ENCODE measurements at regions not wholly inside any gene's neighbourhood (a gene's known extent, or its start where the extent isn't known, plus 50 kb on each side); places are given as distances from the start of the nearest gene placed in this dataset.
A peak's percentile ranks its signal among the peaks of the same experiment; 100 is the strongest.

GRCh38 chr12:61523276-61523992, 736.8 kb upstream of the USP15 start:
- Histone ChIP-seq H3K27me3 (ENCODE audit: insufficient read depth, low read depth, severe bottlenecking) (no peaks in the 10 kb centered on the region), H3K27ac (no peak overlapping the region), H3K4me3 (ENCODE audit: low read depth, low read length) (no peak overlapping the region), H3K9me3 (ENCODE audit: severe bottlenecking) (no peaks in the 10 kb centered on the region), H3K36me3 (no peaks in the 10 kb centered on the region)
- TF ChIP-seq, protein P1, sequence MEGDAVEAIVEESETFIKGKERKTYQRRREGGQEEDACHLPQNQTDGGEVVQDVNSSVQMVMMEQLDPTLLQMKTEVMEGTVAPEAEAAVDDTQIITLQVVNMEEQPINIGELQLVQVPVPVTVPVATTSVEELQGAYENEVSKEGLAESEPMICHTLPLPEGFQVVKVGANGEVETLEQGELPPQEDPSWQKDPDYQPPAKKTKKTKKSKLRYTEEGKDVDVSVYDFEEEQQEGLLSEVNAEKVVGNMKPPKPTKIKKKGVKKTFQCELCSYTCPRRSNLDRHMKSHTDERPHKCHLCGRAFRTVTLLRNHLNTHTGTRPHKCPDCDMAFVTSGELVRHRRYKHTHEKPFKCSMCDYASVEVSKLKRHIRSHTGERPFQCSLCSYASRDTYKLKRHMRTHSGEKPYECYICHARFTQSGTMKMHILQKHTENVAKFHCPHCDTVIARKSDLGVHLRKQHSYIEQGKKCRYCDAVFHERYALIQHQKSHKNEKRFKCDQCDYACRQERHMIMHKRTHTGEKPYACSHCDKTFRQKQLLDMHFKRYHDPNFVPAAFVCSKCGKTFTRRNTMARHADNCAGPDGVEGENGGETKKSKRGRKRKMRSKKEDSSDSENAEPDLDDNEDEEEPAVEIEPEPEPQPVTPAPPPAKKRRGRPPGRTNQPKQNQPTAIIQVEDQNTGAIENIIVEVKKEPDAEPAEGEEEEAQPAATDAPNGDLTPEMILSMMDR (IDR thresholded peaks at IDR 0.05; ENCODE audit: low read depth, low read length) = no peak
- DNase-seq = no peak

DNA sequence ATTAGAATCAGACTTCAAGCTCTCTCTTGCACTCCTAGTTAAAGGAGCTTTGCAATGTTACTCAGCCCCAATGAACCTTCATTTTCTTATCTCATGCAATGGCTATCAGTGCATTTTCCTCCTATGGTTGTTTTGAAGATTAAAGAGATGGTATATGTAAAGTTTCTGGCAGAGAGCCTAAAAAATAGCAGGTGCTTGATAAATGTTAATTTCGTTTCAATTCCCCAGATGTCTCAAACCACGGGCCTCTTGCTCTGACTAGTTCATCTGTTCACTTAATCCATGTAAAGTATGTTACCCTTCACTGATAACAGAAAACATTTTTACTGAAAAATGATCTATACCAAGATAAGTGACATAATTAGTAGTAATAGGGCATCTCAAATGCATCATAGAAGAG, 735.4 kb upstream of the USP15 start:
- Histone ChIP-seq H3K27ac (no peak overlapping the region), H3K4me3 (ENCODE audit: low read depth, low read length) (no peak overlapping the region), H3K36me3 (no peaks in the 10 kb centered on the region), H3K27me3 (ENCODE audit: insufficient read depth, low read depth, severe bottlenecking) (no peaks in the 10 kb centered on the region), H3K9me3 (ENCODE audit: severe bottlenecking) (no peaks in the 10 kb centered on the region)
- TF ChIP-seq, protein P1 (IDR thresholded peaks at IDR 0.05; ENCODE audit: low read depth, low read length) = no peak
- no peak for DNase-seq

- Histone ChIP-seq H3K27ac (no peak overlapping the region), H3K4me3 (ENCODE audit: low read depth, low read length) (no peak overlapping the region), H3K9me3 (ENCODE audit: severe bottlenecking) (no peaks in the 10 kb centered on the region), H3K27me3 (ENCODE audit: insufficient read depth, low read depth, severe bottlenecking) (no peaks in the 10 kb centered on the region), H3K36me3 (no peaks in the 10 kb centered on the region)
- DNase-seq = peak; percentile 27
- TF ChIP-seq, protein P1 (IDR thresholded peaks at IDR 0.05; ENCODE audit: low read depth, low read length) = no peak
Observed at GRCh38 chr12:61525331-61525730, 734.9 kb upstream of the USP15 start.

GRCh38 chr12:61530456-61530855, 729.7 kb upstream of the USP15 start:
- Histone ChIP-seq H3K9me3 (ENCODE audit: severe bottlenecking) (no peaks in the 10 kb centered on the region), H3K27me3 (ENCODE audit: insufficient read depth, low read depth, severe bottlenecking) (no peaks in the 10 kb centered on the region), H3K27ac (no peak overlapping the region), H3K36me3 (no peaks in the 10 kb centered on the region), H3K4me3 (ENCODE audit: low read depth, low read length) (no peak overlapping the region)
- TF ChIP-seq, protein P1 (IDR thresholded peaks at IDR 0.05; ENCODE audit: low read depth, low read length) = no peak
- DNase-seq = no peak

DNA sequence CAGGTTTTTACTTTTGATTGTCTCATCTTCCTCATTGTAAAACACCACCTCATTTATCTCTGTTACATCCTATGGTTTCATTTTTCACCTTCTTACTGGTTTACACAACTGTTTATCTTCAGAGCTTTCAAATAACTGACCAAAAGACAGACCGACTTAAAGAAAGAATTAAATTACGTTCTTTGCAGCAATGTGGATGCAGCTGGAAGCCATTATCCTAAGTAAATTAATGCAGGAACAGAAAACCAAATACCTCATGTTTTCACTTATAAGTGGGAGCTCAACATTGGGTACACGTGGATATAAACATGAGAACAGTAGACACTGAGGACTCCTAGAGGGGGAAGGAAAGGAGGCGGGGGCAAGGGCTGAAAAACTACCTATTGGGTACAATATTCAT, 729.0 kb upstream of the USP15 start:
- no peaks in the 10 kb centered on the region for H3K9me3 ChIP-seq (ENCODE audit: severe bottlenecking)
- no peak overlapping the region for H3K27ac ChIP-seq
- no peaks in the 10 kb centered on the region for H3K36me3 ChIP-seq
- DNase-seq = no peak
- no peak overlapping the region for H3K4me3 ChIP-seq (ENCODE audit: low read depth, low read length)
- TF ChIP-seq, protein P1 (IDR thresholded peaks at IDR 0.05; ENCODE audit: low read depth, low read length) = no peak
- H3K27me3 ChIP-seq (ENCODE audit: insufficient read depth, low read depth, severe bottlenecking) = no peaks in the 10 kb centered on the region

GRCh38 chr12:61536117-61536516, 724.1 kb upstream of the USP15 start:
- no peaks in the 10 kb centered on the region for H3K36me3 ChIP-seq
- no peak overlapping the region for H3K4me3 ChIP-seq (ENCODE audit: low read depth, low read length)
- no peak for DNase-seq
- H3K27me3 ChIP-seq (ENCODE audit: insufficient read depth, low read depth, severe bottlenecking) = no peaks in the 10 kb centered on the region
- TF ChIP-seq, protein P1 (IDR thresholded peaks at IDR 0.05; ENCODE audit: low read depth, low read length) = no peak
- H3K9me3 ChIP-seq (ENCODE audit: severe bottlenecking) = no peaks in the 10 kb centered on the region
- H3K27ac ChIP-seq = no peak overlapping the region

All from WERI-Rb-1 (cell line).